GM18507 (cell line): ENCODE measurements at regions not wholly inside any gene's neighbourhood (a gene's known extent, or its start where the extent isn't known, plus 50 kb on each side); places are given as distances from the start of the nearest gene placed in this dataset.

ENCODE experiments used
- DNase-seq: peaks from one replicate; pipeline ENCODE4 v3.0.0; 2011; ENCODE audit warnings: low read depth; ENCODE audit not compliant: insufficient read length; ENCODE audit errors: extremely low spot score
- FAIRE-seq: peaks from 2 replicates; lab custom pipeline; 2011; peaks lifted over from hg19 to GRCh38; lab: Jason Lieb, UNC

DNA sequence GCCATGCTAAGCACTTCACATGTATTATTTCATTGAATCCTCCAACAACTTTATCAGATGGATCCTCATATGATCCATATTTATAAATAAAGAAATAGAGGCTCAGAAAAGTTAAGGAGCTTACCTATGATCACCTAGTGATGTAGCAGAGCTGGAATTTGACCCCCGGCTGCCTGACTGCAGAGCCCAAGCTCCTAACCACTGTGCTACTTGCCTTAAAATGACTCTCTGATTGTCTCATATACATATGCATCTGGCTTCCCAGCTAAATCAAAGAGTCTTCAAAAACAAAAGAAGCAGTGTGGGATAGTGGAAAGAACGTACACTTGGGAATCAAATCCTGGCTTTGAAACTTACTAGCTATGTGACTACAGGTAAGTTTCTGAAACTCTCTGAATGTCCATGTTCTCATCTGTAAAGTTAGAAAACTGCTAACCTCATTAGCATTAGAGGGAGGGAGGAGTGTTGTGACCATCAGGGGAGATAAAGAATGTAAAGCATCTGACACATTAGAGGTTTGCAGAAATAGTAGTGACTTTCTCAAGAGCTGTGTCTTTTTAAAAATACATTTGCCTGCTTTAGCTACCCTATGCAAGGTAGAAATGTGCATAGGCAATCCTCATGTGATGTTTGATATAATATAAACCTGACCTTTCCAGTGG, 67.2 kb upstream of the BARHL2 start:
- FAIRE-seq, result no peak

GRCh38 chr1:90783181-90783580, 66.1 kb upstream of the BARHL2 start:
- FAIRE-seq, result no peak
- DNase-seq, result no peak

More for the DNA sequence above, 67.2 kb upstream of the BARHL2 start:
- DNase-seq, result no peak

GRCh38 chr1:90782046-90782445, 64.9 kb upstream of the BARHL2 start:
- no peak for FAIRE-seq

DNA sequence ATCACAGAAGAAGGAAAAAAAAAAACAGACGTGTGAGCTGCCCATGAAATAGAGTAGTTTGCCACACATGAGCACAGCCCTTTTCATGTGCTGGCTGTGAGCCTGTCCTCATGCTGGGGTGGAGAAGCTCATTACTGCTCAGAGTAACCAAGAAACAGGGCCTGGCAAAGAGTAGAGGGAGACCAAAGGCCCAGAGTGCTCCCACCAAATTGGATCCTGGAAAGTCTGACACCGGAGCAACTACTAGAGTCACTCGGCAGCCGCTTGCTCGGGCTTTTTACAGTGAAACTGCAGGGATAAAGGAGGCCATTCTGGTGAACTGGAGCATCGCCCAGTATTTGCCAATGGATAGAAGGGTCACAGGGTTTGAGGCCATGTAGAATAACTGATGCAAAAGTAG, 64.4 kb upstream of the BARHL2 start:
- no peak for FAIRE-seq
- no peak for DNase-seq

More at GRCh38 chr1:90782046-90782445, 64.9 kb upstream of the BARHL2 start:
- no peak for DNase-seq

- FAIRE-seq (no peak), DNase-seq (no peak)
These were observed 63.9 kb upstream of the BARHL2 start for GRCh38 chr1:90780981-90781380.

GRCh38 chr1:90779573-90779972, 62.5 kb upstream of the BARHL2 start:
- FAIRE-seq (no peak), DNase-seq (no peak)

- FAIRE-seq, result no peak
These were observed 61.4 kb upstream of the BARHL2 start for GRCh38 chr1:90778486-90778885.

GRCh38 chr1:90773812-90774211, 56.7 kb upstream of the BARHL2 start:
- DNase-seq (no peak), FAIRE-seq (no peak)

More at GRCh38 chr1:90778486-90778885, 61.4 kb upstream of the BARHL2 start:
- no peak for DNase-seq

- FAIRE-seq (no peak), DNase-seq (no peak)
These were observed 51.7 kb upstream of the BARHL2 start for GRCh38 chr1:90768826-90769225.

- no peak for DNase-seq
These were observed 51.0 kb upstream of the BARHL2 start for GRCh38 chr1:90768098-90768497.

More at GRCh38 chr1:90768098-90768497, 51.0 kb upstream of the BARHL2 start:
- FAIRE-seq, result no peak
